ENCODE measurements at regions not wholly inside any gene's neighbourhood (a gene's known extent, or its start where the extent isn't known, plus 50 kb on each side); places are given as distances from the start of the nearest gene placed in this dataset.

DNA sequence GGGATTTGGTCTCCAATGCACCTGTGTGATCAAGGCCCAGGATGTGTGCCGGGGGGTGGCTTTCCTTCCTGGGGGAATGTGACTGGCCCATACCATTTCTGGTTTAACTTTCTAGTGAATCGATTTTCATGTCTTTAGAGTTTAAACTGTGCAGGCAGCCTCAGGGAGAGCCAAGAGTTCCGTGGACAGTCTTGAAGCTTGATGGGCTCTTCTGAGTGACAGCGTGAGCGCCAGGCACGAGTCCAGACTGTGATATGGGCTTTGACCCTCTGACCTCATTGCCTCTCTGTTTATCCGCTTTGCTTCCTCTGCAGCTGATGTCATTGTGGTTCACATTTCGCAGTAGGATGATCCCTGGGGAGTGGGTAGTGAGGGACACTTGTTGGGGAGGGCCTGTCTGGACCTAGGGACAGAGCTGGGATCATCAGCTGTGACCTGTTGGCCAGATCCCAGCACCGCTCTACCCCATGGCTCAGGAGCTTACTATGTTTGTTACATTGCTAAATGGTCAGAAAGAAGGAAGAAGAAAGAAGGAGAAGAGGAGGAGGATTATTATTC is 80.6 kb upstream of the CLDN5 start:
- Mint-ChIP-seq H3K36me3 (ENCODE audit: low read depth) (no peaks in the 10 kb centered on the region), H3K27me3 (ENCODE audit: insufficient read depth) (peaks cover 59% of the 10 kb centered on the region), H3K27ac (no peak overlapping the region), H3K9me3 (no peaks in the 10 kb centered on the region), H3K4me3 (no peak overlapping the region), H3K4me1 (ENCODE audit: low read depth) (no peaks in the 10 kb centered on the region)
- TF ChIP-seq, protein P1, sequence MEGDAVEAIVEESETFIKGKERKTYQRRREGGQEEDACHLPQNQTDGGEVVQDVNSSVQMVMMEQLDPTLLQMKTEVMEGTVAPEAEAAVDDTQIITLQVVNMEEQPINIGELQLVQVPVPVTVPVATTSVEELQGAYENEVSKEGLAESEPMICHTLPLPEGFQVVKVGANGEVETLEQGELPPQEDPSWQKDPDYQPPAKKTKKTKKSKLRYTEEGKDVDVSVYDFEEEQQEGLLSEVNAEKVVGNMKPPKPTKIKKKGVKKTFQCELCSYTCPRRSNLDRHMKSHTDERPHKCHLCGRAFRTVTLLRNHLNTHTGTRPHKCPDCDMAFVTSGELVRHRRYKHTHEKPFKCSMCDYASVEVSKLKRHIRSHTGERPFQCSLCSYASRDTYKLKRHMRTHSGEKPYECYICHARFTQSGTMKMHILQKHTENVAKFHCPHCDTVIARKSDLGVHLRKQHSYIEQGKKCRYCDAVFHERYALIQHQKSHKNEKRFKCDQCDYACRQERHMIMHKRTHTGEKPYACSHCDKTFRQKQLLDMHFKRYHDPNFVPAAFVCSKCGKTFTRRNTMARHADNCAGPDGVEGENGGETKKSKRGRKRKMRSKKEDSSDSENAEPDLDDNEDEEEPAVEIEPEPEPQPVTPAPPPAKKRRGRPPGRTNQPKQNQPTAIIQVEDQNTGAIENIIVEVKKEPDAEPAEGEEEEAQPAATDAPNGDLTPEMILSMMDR (IDR thresholded peaks at IDR 0.05): no peak
- no peak for DNase-seq

DNA sequence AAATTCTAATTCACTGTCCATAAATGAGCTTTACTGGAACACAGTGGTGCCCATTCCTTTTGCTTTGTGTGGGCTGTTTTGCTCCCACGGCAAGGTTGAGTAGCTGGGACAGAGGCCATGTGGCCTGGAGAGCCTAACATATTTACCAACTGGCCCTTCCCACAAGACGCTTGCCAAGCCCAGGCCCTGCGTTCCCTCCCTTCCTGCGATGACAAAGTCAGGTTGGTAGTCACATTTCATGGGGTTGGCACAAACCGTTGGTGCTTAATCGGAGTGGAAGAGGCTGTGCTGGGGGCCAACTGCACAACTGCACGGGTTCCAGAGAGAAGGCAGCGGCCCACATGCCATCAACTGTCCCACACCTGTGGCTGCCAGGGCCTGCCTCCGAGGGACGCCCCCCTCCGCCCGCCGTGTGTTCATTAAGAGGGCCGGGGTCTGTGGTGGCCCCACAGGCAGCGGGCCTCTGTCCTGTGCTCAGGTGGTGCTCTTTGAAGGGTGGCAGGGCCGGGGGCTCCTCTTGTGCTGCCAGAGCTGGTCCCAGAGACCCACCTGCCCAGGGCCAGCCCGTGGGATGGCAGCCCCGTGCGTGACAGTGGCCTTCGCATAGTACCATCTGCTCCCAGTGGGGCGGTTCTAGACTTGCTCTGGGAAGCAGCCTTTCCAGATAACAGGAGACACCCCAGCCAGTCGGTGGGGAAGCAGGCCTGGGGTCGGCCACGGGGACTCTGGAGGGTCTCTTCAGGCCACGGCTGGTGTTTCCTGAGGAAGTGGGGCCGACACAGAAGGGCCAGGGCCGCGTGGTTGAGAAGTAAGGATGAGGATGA is 81.5 kb upstream of the CLDN5 start:
- TF ChIP-seq, protein P1 (IDR thresholded peaks at IDR 0.05): no peak
- Mint-ChIP-seq H3K27ac (no peak overlapping the region), H3K36me3 (ENCODE audit: low read depth) (no peaks in the 10 kb centered on the region), H3K9me3 (no peaks in the 10 kb centered on the region), H3K27me3 (ENCODE audit: insufficient read depth) (peaks cover 58% of the 10 kb centered on the region), H3K4me1 (ENCODE audit: low read depth) (no peaks in the 10 kb centered on the region), H3K4me3 (no peak overlapping the region)
- DNase-seq: no peak

DNA sequence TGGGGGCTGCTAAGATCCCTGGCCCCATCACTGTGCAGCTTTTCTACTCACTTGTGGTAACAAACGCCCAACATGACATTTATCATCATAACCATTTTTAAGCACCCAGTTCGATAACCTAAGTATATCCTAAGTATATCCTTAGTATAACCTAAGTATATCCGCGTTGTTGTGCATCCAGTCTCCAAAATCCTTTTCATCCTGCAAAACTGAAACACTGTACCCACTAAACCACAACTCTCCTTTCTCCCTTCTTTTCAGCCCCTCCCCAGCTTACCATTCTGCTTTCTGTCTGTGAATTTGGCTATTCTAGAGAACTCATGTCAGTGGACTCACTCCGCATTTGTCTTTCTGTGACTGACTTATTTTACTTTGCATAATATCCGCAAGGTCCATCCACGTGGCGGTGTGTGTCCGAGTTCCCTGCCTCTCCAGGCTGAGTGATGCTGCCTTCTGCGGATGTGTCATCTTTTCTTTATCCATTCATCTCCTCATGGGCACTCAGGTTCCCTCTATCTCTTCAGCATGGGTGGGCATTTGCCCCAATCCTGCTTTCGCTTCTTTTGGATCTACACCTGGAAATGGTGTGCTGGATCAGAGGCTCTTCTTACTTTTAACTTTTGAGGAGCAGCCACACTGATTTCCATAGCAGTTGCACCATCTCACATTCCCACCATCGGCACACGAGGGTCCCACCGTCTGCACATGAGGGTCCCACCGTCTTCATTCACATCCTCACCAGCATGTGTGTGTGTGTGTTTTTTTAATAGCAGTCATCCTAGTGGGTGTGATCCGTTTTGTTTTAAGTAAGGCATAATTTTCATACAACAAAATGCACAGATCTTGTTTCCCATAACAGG is 82.4 kb upstream of the CLDN5 start:
- no peak overlapping the region for H3K27ac Mint-ChIP-seq
- no peak for DNase-seq
- H3K27me3 Mint-ChIP-seq (ENCODE audit: insufficient read depth): peaks cover 61% of the 10 kb centered on the region
- no peaks in the 10 kb centered on the region for H3K4me1 Mint-ChIP-seq (ENCODE audit: low read depth)
- no peaks in the 10 kb centered on the region for H3K36me3 Mint-ChIP-seq (ENCODE audit: low read depth)
- TF ChIP-seq, protein P1 (IDR thresholded peaks at IDR 0.05): no peak
- no peak overlapping the region for H3K4me3 Mint-ChIP-seq
- H3K9me3 Mint-ChIP-seq: no peaks in the 10 kb centered on the region

DNA sequence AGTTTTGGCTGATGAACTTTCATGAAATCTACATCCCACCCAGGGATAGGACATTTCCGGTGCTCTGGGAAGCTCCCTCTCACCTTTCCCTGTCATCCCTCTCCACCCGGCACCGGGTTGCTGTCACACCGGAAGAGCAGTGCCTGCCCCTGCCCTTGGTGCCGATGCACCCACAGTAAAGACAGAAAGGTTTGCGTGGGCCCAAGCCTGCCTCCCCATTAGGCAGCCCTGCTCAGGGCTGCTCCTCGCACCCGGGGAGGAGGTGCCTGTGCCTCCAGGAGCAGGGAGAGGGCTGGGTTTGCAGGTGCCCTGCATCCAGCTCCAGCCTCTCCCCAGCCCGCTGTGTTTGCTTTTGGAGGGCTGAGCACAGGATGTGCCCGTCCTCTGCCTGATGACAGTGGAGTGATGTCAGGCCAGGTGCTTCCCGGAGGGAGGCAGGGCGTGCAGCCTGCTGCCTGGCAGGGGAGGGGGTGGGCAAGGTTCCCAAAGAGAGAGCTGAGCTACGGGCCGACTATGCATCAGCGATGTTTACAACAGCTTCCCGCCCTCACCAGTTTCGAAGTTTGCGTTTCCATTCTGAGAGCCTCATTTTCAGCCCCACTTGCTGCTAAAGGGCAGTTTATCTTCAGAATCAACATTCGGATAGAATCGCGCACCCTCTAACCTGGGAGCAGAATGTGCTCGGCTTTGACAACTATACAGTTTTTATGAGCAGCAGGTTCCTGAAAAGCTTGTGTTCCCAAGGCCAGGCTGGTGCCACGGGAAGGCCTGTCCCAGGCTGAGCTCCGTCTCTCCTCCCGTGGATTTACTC is 83.2 kb upstream of the CLDN5 start:
- DNase-seq: no peak
- Mint-ChIP-seq H3K4me1 (ENCODE audit: low read depth) (no peaks in the 10 kb centered on the region), H3K4me3 (no peak overlapping the region), H3K36me3 (ENCODE audit: low read depth) (no peaks in the 10 kb centered on the region), H3K9me3 (no peaks in the 10 kb centered on the region), H3K27me3 (ENCODE audit: insufficient read depth) (peaks cover 64% of the 10 kb centered on the region), H3K27ac (no peak overlapping the region)
- TF ChIP-seq, protein P1 (IDR thresholded peaks at IDR 0.05): no peak
